Chondrocyte (in vitro differentiated cells): ENCODE measurements at regions not wholly inside any gene's neighbourhood (a gene's known extent, or its start where the extent isn't known, plus 50 kb on each side); places are given as distances from the start of the nearest gene placed in this dataset.

Source experiments
- DNase-seq: peaks from one replicate; pipeline ENCODE4 v3.0.0; 2021; ENCODE audit warnings: mixed read lengths, low spot score
- H3K27ac Mint-ChIP-seq: one replicate; pipeline ENCODE4 v1.8.0; 2021; ENCODE audit warnings: mild to moderate bottlenecking, moderate library complexity, mixed read lengths; ENCODE audit not compliant: unreplicated experiment
- H3K27me3 Mint-ChIP-seq: 2 replicates; pipeline ENCODE4 v1.8.0; 2021; ENCODE audit warnings: low read depth, mixed read lengths
- H3K36me3 Mint-ChIP-seq: 2 replicates; pipeline ENCODE4 v1.8.0; 2021; ENCODE audit warnings: low read depth, mixed read lengths
- H3K4me1 Mint-ChIP-seq: 2 replicates; pipeline ENCODE4 v1.8.0; 2021; ENCODE audit warnings: low read depth, mild to moderate bottlenecking, mixed read lengths
- H3K4me3 Mint-ChIP-seq: one replicate; pipeline ENCODE4 v1.8.0; 2021; ENCODE audit warnings: mild to moderate bottlenecking, moderate library complexity, mixed read lengths; ENCODE audit not compliant: unreplicated experiment
- H3K9me3 Mint-ChIP-seq: 2 replicates; pipeline ENCODE4 v1.8.0; 2021; ENCODE audit warnings: low read depth, mixed read lengths
- TF ChIP-seq, protein P1 (sequence below): fragments of 200-600 bp; sonication (generic); IDR thresholded peaks from 2 replicates; pipeline ENCODE4 v1.5.0; 2021; ENCODE audit warnings: antibody characterized with exemption, mild to moderate bottlenecking, moderate library complexity

DNA sequence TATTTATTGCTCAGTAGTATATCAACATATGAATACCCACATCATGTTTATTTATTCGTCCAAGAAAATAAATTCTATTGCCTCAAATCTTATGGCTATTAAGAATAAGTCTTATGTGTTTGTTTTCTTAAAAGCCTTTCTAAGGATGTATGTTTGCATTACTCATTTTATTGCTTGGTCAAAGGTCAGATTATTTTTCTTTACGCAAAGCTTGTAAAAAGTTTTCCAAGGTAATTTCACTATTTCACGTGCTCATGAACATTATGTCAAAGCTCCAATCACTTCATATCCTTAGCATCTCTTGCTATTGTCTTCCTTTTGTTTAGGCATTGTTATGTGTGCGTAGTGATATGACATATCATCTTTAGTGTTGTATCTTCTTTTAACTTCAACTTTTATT is 258.5 kb upstream of the FSTL5 start:
- Mint-ChIP-seq H3K36me3 (no peaks in the 10 kb centered on the region), H3K27me3 (peaks cover 6% of the 10 kb centered on the region), H3K4me3 (no peak overlapping the region), H3K27ac (no peak overlapping the region), H3K4me1 (no peaks in the 10 kb centered on the region), H3K9me3 (no peaks in the 10 kb centered on the region)
- TF ChIP-seq, protein P1, sequence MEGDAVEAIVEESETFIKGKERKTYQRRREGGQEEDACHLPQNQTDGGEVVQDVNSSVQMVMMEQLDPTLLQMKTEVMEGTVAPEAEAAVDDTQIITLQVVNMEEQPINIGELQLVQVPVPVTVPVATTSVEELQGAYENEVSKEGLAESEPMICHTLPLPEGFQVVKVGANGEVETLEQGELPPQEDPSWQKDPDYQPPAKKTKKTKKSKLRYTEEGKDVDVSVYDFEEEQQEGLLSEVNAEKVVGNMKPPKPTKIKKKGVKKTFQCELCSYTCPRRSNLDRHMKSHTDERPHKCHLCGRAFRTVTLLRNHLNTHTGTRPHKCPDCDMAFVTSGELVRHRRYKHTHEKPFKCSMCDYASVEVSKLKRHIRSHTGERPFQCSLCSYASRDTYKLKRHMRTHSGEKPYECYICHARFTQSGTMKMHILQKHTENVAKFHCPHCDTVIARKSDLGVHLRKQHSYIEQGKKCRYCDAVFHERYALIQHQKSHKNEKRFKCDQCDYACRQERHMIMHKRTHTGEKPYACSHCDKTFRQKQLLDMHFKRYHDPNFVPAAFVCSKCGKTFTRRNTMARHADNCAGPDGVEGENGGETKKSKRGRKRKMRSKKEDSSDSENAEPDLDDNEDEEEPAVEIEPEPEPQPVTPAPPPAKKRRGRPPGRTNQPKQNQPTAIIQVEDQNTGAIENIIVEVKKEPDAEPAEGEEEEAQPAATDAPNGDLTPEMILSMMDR, result no peak
- no peak for DNase-seq

DNA sequence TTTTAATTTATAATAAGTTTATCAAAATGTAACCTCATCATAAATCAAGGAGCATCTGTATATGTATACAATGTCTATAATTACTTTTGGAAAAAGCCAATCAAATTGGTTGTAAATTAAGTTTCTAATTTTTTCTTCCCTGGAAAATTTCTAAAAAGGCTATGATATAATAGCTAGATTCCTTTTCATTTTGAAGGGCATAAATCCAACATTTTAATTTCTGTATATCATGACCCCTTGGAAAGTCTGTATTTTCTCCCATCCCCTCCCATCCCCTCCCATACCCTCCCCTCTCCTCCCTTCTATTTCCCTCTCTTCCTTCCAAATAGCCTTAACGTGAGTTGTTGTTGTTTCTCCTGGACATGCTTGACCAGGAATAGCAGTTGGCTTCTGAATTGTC is 247.1 kb upstream of the FSTL5 start:
- no peaks in the 10 kb centered on the region for H3K4me1 Mint-ChIP-seq
- DNase-seq, result no peak
- H3K9me3 Mint-ChIP-seq, result no peaks in the 10 kb centered on the region
- peaks cover 5% of the 10 kb centered on the region for H3K27me3 Mint-ChIP-seq
- TF ChIP-seq, protein P1, result no peak
- no peak overlapping the region for H3K4me3 Mint-ChIP-seq
- no peaks in the 10 kb centered on the region for H3K36me3 Mint-ChIP-seq
- no peak overlapping the region for H3K27ac Mint-ChIP-seq

DNA sequence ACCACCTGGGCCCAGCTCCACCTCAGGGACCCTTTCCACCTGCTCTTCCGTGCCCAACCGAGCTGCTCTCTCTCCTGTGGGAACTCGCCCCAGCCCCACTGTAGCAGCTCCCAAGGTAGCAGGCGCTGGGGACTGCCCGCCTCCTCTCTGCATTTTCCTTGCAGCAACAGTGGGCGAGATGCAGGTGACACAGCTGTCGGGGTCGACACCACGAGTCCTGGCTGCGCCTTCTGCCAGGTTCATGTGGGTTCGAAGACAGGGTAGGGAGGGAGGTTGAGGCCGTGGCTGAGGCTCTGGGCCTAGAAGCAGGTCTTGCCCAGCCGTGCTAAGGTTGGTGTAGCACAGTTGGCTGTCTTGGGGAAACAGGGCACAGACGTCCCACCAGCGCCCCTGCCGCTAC is 245.2 kb upstream of the FSTL5 start:
- Mint-ChIP-seq H3K27ac (no peak overlapping the region), H3K4me1 (no peaks in the 10 kb centered on the region), H3K4me3 (no peak overlapping the region), H3K27me3 (peaks cover 6% of the 10 kb centered on the region), H3K9me3 (no peaks in the 10 kb centered on the region), H3K36me3 (no peaks in the 10 kb centered on the region)
- DNase-seq, result no peak
- TF ChIP-seq, protein P1, result no peak

DNA sequence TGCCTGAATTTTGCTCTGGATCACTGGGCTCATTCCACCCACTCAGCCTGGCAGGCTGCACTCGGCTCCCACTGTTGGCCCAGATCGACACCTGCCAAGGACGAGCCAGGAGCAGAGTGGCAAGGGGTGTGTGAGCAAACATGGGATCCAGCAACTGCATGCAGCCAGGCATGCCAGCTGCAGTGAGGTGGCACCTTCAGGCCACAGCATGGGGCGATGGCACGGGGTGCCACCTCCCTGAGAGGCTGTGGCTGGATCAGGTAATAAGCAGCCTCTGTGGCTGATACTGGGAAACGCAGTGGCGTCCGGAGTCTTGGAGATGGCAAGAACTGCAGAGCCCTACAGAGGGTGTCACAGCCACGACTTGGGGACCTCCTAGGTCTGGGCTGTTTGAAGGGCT is 244.5 kb upstream of the FSTL5 start:
- TF ChIP-seq, protein P1, result no peak
- Mint-ChIP-seq H3K36me3 (no peaks in the 10 kb centered on the region), H3K9me3 (no peaks in the 10 kb centered on the region), H3K4me1 (no peaks in the 10 kb centered on the region), H3K4me3 (no peak overlapping the region), H3K27ac (no peak overlapping the region), H3K27me3 (peaks cover 7% of the 10 kb centered on the region)
- DNase-seq, result no peak

DNA sequence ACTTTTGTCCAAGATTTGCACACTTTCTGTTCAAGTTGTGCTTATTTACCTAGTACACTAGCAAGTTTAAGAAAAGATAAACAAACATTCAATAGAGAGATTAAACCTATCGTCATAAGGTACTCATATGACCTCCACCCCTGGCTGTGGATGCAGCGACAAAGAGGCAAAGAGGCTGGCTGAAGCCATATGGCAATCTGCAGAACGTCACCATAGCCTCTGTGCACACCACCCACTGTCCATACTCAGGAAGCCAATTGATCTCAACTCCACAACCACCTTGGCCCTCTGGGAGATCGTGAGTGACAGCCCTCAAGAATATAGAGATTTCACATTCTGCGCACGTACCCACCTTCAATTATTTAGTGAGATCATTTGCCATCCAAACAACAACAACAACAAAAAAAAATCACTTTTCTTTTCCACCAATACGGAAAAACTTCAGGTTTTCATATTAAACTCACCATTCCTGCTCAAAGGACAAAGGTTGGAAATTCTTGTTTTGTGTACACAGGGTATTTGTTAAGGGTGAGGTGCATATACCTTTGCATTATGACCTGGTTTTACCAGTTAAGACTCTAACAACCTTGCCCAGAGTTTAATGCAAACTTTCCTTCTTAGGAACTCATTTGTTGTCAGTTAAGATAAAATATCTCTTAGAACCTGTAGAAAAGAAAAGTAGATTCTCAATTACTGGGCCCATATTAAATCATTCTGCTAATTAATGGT is 243.0 kb upstream of the FSTL5 start:
- TF ChIP-seq, protein P1, result no peak
- H3K4me1 Mint-ChIP-seq, result no peaks in the 10 kb centered on the region
- H3K4me3 Mint-ChIP-seq, result no peak overlapping the region
- H3K27ac Mint-ChIP-seq, result no peak overlapping the region
- no peak for DNase-seq
- H3K27me3 Mint-ChIP-seq, result peaks cover 7% of the 10 kb centered on the region
- no peaks in the 10 kb centered on the region for H3K9me3 Mint-ChIP-seq
- no peaks in the 10 kb centered on the region for H3K36me3 Mint-ChIP-seq
